H1 (cell line): ENCODE measurements at regions not wholly inside any gene's neighbourhood (a gene's known extent, or its start where the extent isn't known, plus 50 kb on each side); places are given as distances from the start of the nearest gene placed in this dataset.

Experiments used
- CBX5 ChIP-seq: fragments of 300-800, 300-1000 bp; sonication (generic); IDR thresholded peaks from 2 replicates; pipeline ENCODE4 v1.7.1; 2016; ENCODE audit warnings: antibody characterized with exemption, low read length, low read depth
- CHD7 ChIP-seq: fragments of 300-600 bp; sonication (generic); IDR thresholded peaks from 2 replicates; pipeline ENCODE4 v1.7.1; 2012; ENCODE audit warnings: low read length, moderate library complexity, mild to moderate bottlenecking, inconsistent platforms; ENCODE audit not compliant: insufficient replicate concordance
- CTCF ChIP-seq, 3 experiments: IDR thresholded peaks; 1 replicate in 2 of 3; 2 replicates in 1 of 3; pipeline versions ENCODE4 v1.5.1 to v1.6.1; 2011; ENCODE audit warnings: low read length in 3 of 3, mild to moderate bottlenecking in 3 of 3, inconsistent platforms in 2 of 3, low read depth in 1 of 3, moderate library complexity in 1 of 3; ENCODE audit not compliant: insufficient read depth in 1 of 3; ENCODE audit errors: control extremely low read depth in 1 of 3
- JUN ChIP-seq: IDR thresholded peaks from 2 replicates; pipeline ENCODE4 v1.6.1; 2011; ENCODE audit warnings: low read depth, mild to moderate bottlenecking, improper control_type of control experiment, low read length
- RNF2 ChIP-seq: fragments of 200-900, 300-1000 bp; sonication (generic); IDR thresholded peaks from 2 replicates; pipeline ENCODE4 v1.7.1; 2016; ENCODE audit warnings: borderline replicate concordance, low read depth, mild to moderate bottlenecking, antibody characterized with exemption, low read length; ENCODE audit not compliant: poor library complexity, severe bottlenecking; ENCODE audit errors: missing control alignments
- SRF ChIP-seq: IDR thresholded peaks from 2 replicates; pipeline ENCODE4 v1.6.1; 2011; ENCODE audit warnings: mild to moderate bottlenecking, low read depth, low read length, moderate library complexity

GRCh38 chr2:19559596-19560240 lies 201.3 kb upstream of the OSR1 start (continued):
- TF ChIP-seq CHD7 (no peak), JUN (no peak), CTCF (IDR thresholded peaks at IDR 0.05; ENCODE audit: control extremely low read depth in 1 of 3, insufficient read depth in 1 of 3, low read depth in 1 of 3, low read length in 3 of 3) (no peak), SRF (no peak), CBX5 (no peak), RNF2 (no peak)
